H1 (cell line): ENCODE measurements at regions not wholly inside any gene's neighbourhood (a gene's known extent, or its start where the extent isn't known, plus 50 kb on each side); places are given as distances from the start of the nearest gene placed in this dataset.

Experiments used
- ATF3 ChIP-seq: IDR thresholded peaks from 2 replicates; pipeline ENCODE4 v1.6.1; 2011; ENCODE audit warnings: low read depth, mild to moderate bottlenecking, low read length; ENCODE audit not compliant: insufficient read depth
- CHD7 ChIP-seq: fragments of 300-600 bp; sonication (generic); IDR thresholded peaks from 2 replicates; pipeline ENCODE4 v1.7.1; 2012; ENCODE audit warnings: low read length, moderate library complexity, mild to moderate bottlenecking, inconsistent platforms; ENCODE audit not compliant: insufficient replicate concordance
- CTBP2 ChIP-seq: IDR thresholded peaks from 2 replicates; pipeline ENCODE4 v1.7.0; 2011; ENCODE audit warnings: borderline replicate concordance, mild to moderate bottlenecking, moderate library complexity, mixed read lengths, low read length; ENCODE audit not compliant: insufficient read depth, insufficient read length
- CTCF ChIP-seq, 3 experiments: IDR thresholded peaks; 1 replicate in 2 of 3; 2 replicates in 1 of 3; pipeline versions ENCODE4 v1.5.1 to v1.6.1; 2011; ENCODE audit warnings: low read length in 3 of 3, mild to moderate bottlenecking in 3 of 3, inconsistent platforms in 2 of 3, low read depth in 1 of 3, moderate library complexity in 1 of 3; ENCODE audit not compliant: insufficient read depth in 1 of 3; ENCODE audit errors: control extremely low read depth in 1 of 3
- EZH2 ChIP-seq: fragments of 200-600 bp; sonication (generic); IDR thresholded peaks from 2 replicates; pipeline ENCODE4 v1.7.1; 2012; ENCODE audit warnings: low read depth, mild to moderate bottlenecking, moderate library complexity, low read length, inconsistent platforms; ENCODE audit not compliant: severe bottlenecking
- KDM1A ChIP-seq: fragments of 200-600, 300-600 bp; sonication (generic); IDR thresholded peaks from 2 replicates; pipeline ENCODE4 v1.7.1; 2016; ENCODE audit warnings: mild to moderate bottlenecking, low read length, borderline replicate concordance
- PHF8 ChIP-seq: fragments of 200-600 bp; sonication (generic); conservative IDR thresholded peaks from 2 replicates; pipeline ENCODE4 v1.7.1; 2012; ENCODE audit warnings: low read depth, mild to moderate bottlenecking, inconsistent platforms, low read length, moderate library complexity
- POLR2AphosphoS5 ChIP-seq: IDR thresholded peaks from 2 replicates; pipeline ENCODE4 v1.6.1; 2011; ENCODE audit warnings: low read depth, low read length

- TF ChIP-seq CHD7 (no peak), POLR2AphosphoS5 (no peak), ATF3 (no peak), CTBP2 (no peak), KDM1A (no peak), PHF8 (no peak), EZH2 (no peak), CTCF (IDR thresholded peaks at IDR 0.05; ENCODE audit: control extremely low read depth in 1 of 3, insufficient read depth in 1 of 3, low read depth in 1 of 3, low read length in 3 of 3) (no peak)
Measured at GRCh38 chr4:62711575-62711974, 1511.4 kb downstream of the ADGRL3 start (continued).
